DND-41 (cell line): ENCODE measurements at regions not wholly inside any gene's neighbourhood (a gene's known extent, or its start where the extent isn't known, plus 50 kb on each side); places are given as distances from the start of the nearest gene placed in this dataset.

ENCODE experiments used
- EZH2 ChIP-seq: IDR thresholded peaks from 3 replicates; pipeline ENCODE4 v1.6.1; 2012; ENCODE audit warnings: borderline replicate concordance, low read depth, mild to moderate bottlenecking, moderate library complexity, low read length, inconsistent platforms; ENCODE audit not compliant: severe bottlenecking
- TF ChIP-seq, protein P1 (sequence below): IDR thresholded peaks from 2 replicates; pipeline ENCODE4 v1.5.1; 2012; ENCODE audit warnings: borderline replicate concordance, low read length, moderate library complexity, mild to moderate bottlenecking; ENCODE audit not compliant: poor library complexity, severe bottlenecking; ENCODE audit errors: extremely low read depth

DNA sequence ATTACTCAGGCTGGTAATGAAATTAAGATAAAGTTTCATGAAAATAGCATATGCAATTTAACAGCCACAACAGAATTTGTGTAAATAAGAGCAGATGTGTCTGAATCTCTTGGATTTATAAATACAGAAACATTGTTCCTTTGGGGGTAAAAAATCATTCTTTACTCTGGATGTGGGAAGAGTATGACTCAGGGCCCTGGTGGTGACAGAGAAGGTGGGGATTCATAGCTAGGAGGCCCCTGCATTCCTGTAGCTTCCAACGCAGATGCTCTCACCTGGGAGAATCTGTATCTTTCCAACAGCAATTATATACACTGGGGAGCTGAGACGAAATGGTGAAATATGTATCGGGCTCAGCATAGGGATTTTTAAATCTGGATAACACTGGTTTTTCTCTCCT is 167.6 kb upstream of the CADPS start:
- TF ChIP-seq, protein P1, sequence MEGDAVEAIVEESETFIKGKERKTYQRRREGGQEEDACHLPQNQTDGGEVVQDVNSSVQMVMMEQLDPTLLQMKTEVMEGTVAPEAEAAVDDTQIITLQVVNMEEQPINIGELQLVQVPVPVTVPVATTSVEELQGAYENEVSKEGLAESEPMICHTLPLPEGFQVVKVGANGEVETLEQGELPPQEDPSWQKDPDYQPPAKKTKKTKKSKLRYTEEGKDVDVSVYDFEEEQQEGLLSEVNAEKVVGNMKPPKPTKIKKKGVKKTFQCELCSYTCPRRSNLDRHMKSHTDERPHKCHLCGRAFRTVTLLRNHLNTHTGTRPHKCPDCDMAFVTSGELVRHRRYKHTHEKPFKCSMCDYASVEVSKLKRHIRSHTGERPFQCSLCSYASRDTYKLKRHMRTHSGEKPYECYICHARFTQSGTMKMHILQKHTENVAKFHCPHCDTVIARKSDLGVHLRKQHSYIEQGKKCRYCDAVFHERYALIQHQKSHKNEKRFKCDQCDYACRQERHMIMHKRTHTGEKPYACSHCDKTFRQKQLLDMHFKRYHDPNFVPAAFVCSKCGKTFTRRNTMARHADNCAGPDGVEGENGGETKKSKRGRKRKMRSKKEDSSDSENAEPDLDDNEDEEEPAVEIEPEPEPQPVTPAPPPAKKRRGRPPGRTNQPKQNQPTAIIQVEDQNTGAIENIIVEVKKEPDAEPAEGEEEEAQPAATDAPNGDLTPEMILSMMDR: no peak
- no peak for TF ChIP-seq EZH2
